Right lobe of liver (tissue), 6 donors: ENCODE measurements at regions not wholly inside any gene's neighbourhood (a gene's known extent, or its start where the extent isn't known, plus 50 kb on each side); places are given as distances from the start of the nearest gene placed in this dataset.
A peak's percentile ranks its signal among the peaks of the same experiment; 100 is the strongest.

Source experiments
- ATAC-seq, 4 donors: fragments of 200-7000 bp; cut with Tn5 transposase; one replicate each; pipeline ENCODE4 v1.9.1; 2020; ENCODE audit warnings: mild to moderate bottlenecking in 4 of 4, moderate library complexity in 4 of 4
- DNase-seq, 3 donors: peaks; one replicate each; pipeline ENCODE4 v3.0.0-alpha.2; 2020
- H3K27ac ChIP-seq, 3 donors: fragments of 200-600 bp; one replicate each; pipeline ENCODE4 v1.8.0; 2022
- H3K27me3 ChIP-seq, 2 donors: fragments of 200-600 bp; one replicate each; pipeline ENCODE4 v1.8.0; 2022
- H3K36me3 ChIP-seq, 4 donors: fragments of 200-600 bp; sonication (generic) in 1 of 4; one replicate each; pipeline versions ENCODE4 v1.5.1 to v1.8.0; 2017 to 2022; ENCODE audit warnings: control low read depth in 1 of 4
- H3K4me1 ChIP-seq, 4 donors: fragments of 200-600 bp; sonication (generic) in 1 of 4; one replicate each; pipeline versions ENCODE4 v1.5.1 to v1.8.0; 2017 to 2022; ENCODE audit warnings: control low read depth in 1 of 4
- H3K4me3 ChIP-seq, 3 donors: fragments of 200-600 bp; one replicate each; pipeline ENCODE4 v1.8.0; 2022
- H3K9me3 ChIP-seq, 4 donors: fragments of 200-600 bp; sonication (generic) in 1 of 4; one replicate each; pipeline versions ENCODE4 v1.5.1 to v1.8.0; 2017 to 2022; ENCODE audit warnings: control low read depth in 1 of 4
- POLR2A ChIP-seq: fragments of 450-650 bp; IDR thresholded peaks from one replicate; pipeline ENCODE4 v1.6.1; 2017; ENCODE audit warnings: antibody characterized with exemption, mild to moderate bottlenecking
- WGBS: methylation state at CpG from one replicate; pipeline ENCODE4 v1.1.6; 2018; ENCODE audit warnings: low coverage, low lambda C conversion rate; ENCODE audit not compliant: insufficient coverage; ENCODE audit errors: missing lambda C conversion rate; 5-methylcytosine and 5-hydroxymethylcytosine counted together
- intact Hi-C, 2 donors: fragments of 100-400 bp; cut with DNase I; formaldehyde crosslinking; loops; one replicate each; pipeline versions ENCODE4 v1.11.2 to v1.14.1; 2022
- TF ChIP-seq, protein P1 (sequence below), 4 donors: fragments of 200-600 bp in 3 of 4; fragments of 450-650 bp in 1 of 4; IDR thresholded peaks; one replicate each; pipeline versions ENCODE4 v1.5.1 to v1.8.0; 2016 to 2022; ENCODE audit warnings: antibody characterized with exemption in 4 of 4, mild to moderate bottlenecking in 2 of 4
- donor health status: DM: no; HTN: yes; CAD: no.
- donor health status: DM: no; HTN: no; CAD: no.
- donor health status: DM: no; HTN: no; CAD: no.
- donor health status: DM: no; HTN: yes; CAD: no.
- donor health status: DM: no; HTN: yes; CAD: no.

DNA sequence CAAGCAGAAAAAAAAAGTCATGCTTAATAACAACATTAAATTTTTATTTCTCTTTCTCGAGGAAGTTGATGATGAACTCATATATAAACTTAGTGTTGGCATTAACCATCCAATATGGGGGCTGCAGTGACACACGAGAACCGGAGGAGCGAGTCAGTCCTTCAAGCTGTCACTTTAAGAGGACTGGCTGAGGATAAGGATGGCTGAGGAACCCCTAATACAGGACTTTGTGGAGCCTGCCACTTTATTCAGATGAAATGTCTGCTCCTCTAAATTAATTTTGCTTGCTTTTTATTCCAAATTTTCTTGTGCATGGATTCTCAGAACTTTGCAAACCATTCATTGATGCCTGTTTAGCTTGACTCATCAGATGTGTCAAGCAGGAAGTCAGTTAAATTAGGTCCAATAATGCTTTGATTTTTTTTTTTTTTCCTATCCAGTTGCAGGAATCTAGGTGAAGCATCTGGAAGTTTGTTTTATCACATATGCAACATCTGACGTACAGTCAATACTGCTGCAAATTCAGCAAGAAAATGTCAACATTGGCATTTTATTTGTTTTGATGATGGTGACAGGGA is 144.2 kb upstream of the COL5A1 start:
- no peaks in the 10 kb centered on the region for H3K36me3 ChIP-seq
- DNase-seq (no peak), ATAC-seq (no peak)
- no peaks in the 10 kb centered on the region for H3K9me3 ChIP-seq
- 56% methylated on average over 5 of the region's 5 CpGs for WGBS
- intact Hi-C loops, result no loop called here
- H3K27ac ChIP-seq, result no peak overlapping the region
- no peaks in the 10 kb centered on the region for H3K4me1 ChIP-seq
- peaks cover 0 to 6% of the 10 kb centered on the region in 2 donors for H3K27me3 ChIP-seq
- no peak overlapping the region for H3K4me3 ChIP-seq
- TF ChIP-seq, protein P1, sequence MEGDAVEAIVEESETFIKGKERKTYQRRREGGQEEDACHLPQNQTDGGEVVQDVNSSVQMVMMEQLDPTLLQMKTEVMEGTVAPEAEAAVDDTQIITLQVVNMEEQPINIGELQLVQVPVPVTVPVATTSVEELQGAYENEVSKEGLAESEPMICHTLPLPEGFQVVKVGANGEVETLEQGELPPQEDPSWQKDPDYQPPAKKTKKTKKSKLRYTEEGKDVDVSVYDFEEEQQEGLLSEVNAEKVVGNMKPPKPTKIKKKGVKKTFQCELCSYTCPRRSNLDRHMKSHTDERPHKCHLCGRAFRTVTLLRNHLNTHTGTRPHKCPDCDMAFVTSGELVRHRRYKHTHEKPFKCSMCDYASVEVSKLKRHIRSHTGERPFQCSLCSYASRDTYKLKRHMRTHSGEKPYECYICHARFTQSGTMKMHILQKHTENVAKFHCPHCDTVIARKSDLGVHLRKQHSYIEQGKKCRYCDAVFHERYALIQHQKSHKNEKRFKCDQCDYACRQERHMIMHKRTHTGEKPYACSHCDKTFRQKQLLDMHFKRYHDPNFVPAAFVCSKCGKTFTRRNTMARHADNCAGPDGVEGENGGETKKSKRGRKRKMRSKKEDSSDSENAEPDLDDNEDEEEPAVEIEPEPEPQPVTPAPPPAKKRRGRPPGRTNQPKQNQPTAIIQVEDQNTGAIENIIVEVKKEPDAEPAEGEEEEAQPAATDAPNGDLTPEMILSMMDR (IDR thresholded peaks at IDR 0.05), result no peak
- no peak for TF ChIP-seq POLR2A

- intact Hi-C loops, result no loop called here
- Histone ChIP-seq H3K4me3 (no peak overlapping the region), H3K27ac (no peak overlapping the region), H3K36me3 (no peaks in the 10 kb centered on the region), H3K27me3 (peaks cover 0 to 6% of the 10 kb centered on the region in 2 donors), H3K4me1 (no peaks in the 10 kb centered on the region), H3K9me3 (no peaks in the 10 kb centered on the region)
- no peak for TF ChIP-seq POLR2A
- TF ChIP-seq, protein P1 (IDR thresholded peaks at IDR 0.05), result no peak
- DNase-seq, result no peak
- 86% methylated on average over 1 of the region's 1 CpG for WGBS
- ATAC-seq, result no peak
Measured at GRCh38 chr9:134498814-134499166, 142.8 kb upstream of the COL5A1 start.

DNA sequence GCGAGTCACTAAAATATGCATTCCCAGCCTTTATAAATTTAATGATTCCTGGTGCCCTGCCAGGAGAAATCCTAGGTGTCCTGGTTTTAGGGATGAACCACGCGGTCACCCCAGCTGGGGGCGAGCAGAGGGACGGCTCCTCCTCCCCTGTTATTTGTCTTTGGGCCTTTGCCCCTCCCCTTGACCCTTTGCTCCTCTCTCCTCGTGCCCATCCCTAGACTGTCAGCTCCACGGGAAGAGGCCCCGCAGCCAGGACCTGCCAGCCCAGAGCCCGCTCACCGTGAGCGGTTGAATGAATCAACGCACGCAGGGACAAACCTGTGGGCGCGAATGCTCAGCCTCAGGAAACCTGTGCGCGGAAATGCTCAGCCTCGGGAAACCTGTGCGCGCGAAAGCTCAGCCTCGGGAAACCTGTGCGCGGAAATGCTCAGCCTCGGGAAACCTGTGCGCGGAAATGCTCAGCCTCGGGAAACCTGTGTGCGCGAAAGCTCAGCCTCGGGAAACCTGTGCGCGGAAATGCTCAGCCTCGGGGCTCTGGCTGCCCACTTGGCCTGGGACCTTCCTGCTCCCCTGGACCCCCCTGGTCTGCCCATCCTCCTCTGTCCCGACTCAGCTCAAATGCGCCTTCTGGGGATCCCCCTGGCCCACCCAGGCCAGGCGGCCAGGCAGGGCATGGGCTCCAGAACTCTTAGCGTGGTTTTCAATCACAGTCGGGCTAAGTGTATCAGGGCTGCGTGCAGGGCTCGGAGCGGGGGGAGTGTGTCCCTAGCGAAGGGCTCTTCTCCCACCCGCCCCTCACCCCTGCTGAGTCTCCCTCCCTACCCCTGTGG is 140.5 kb upstream of the COL5A1 start:
- Histone ChIP-seq H3K4me3 (no peak overlapping the region), H3K27ac (no peak overlapping the region), H3K9me3 (no peaks in the 10 kb centered on the region), H3K27me3 (peaks cover 0 to 6% of the 10 kb centered on the region in 2 donors), H3K4me1 (no peaks in the 10 kb centered on the region), H3K36me3 (no peaks in the 10 kb centered on the region)
- ATAC-seq, result no peak
- intact Hi-C loops, result no loop called here
- WGBS, result 10% methylated on average over 31 of the region's 44 CpGs
- peak in 2 of 3 donors; percentile 35 to 53 for DNase-seq
- TF ChIP-seq POLR2A, result no peak

DNA sequence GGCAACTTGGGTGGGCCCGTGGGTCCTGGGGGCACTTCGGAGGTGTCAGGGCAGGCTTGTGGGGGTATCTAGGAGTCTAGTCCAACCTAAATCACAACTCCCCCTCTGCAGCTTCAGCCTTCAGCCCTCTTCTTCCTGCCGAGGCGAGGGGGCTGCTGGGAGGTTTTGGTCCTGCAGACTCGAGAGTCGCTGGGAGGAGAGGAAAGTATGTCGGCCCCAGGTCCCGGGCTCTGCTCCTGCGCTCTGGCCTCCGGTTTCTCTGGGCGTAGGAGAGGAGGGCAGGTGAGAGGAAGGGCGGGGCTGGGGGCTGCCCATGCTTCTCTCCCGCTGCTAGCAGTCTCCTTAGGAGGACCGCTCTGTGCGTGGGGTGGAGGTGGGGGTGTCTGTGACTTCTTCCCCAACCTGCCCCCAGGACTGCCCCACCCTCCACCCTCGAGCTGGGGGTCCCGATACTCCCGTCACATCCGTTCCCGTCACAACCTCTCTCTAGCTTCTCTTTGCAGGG is 139.8 kb upstream of the COL5A1 start:
- DNase-seq, result peak in 1 of 3 donors; percentile 33
- Histone ChIP-seq H3K4me1 (no peaks in the 10 kb centered on the region), H3K36me3 (no peaks in the 10 kb centered on the region), H3K9me3 (no peaks in the 10 kb centered on the region), H3K4me3 (no peak overlapping the region), H3K27me3 (peaks cover 0 to 6% of the 10 kb centered on the region in 2 donors), H3K27ac (no peak overlapping the region)
- intact Hi-C loops, result no loop called here
- peak in 1 of 4 donors; percentile 28 for ATAC-seq
- TF ChIP-seq POLR2A, result no peak
- TF ChIP-seq, protein P1 (IDR thresholded peaks at IDR 0.05), result no peak
- 15% methylated on average over 8 of the region's 20 CpGs for WGBS

DNA sequence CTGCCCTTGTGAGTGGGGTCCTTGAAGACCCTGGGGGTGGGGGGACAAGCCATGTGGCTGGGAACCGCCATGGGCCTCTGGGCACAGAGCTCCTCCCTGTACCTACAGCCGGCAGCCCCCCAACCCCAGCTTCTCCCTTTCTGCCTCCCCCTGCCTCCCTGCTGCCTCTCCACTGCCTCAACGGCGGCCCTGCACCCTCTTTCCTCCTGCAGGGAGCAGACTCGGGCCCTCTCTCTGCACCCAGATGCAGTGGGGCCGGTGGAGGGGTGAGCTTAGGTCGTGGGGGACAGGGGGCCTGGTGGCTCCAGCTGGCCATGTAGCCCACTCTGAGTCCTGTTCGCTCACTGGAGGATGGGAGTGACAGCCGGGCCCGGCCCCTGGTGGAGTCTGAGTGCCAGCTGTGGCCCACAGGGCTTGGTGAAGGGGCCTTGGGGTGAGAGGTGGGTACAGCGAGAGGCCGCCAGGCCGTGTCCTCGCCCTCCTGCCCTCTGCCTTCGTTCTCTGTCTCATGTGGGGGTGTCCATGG is 139.3 kb upstream of the COL5A1 start:
- Histone ChIP-seq H3K36me3 (no peaks in the 10 kb centered on the region), H3K4me3 (no peak overlapping the region), H3K27ac (no peak overlapping the region), H3K27me3 (peaks cover 0 to 6% of the 10 kb centered on the region in 2 donors), H3K4me1 (no peaks in the 10 kb centered on the region), H3K9me3 (no peaks in the 10 kb centered on the region)
- DNase-seq (peak in 1 of 3 donors; percentile 43), ATAC-seq (peak in 1 of 4 donors; percentile 29)
- TF ChIP-seq, protein P1 (IDR thresholded peaks at IDR 0.05), result no peak
- TF ChIP-seq POLR2A, result no peak
- WGBS, result 40% methylated on average over 1 of the region's 15 CpGs
- intact Hi-C loops, result no loop called here
